ENCODE measurements at regions not wholly inside any gene's neighbourhood (a gene's known extent, or its start where the extent isn't known, plus 50 kb on each side); places are given as distances from the start of the nearest gene placed in this dataset.

GRCh38 chr5:6195711-6196358, 182.5 kb downstream of the MED10 start:
- WGBS (ENCODE audit: extremely low coverage, insufficient read length, low lambda C conversion rate) = no CpG with 5 or more reads among the region's 9 CpGs
- Histone ChIP-seq H4K8ac (replicated peaks; ENCODE audit: insufficient read length, low read depth, low read length) (no peak overlapping the region), H3K56ac (ENCODE audit: insufficient read length, low read depth, low read length) (no peak overlapping the region), H2AFZ (ENCODE audit: low read length) (no peak overlapping the region), H3K23ac (ENCODE audit: insufficient read length, low read depth, low read length) (no peak overlapping the region), H2BK5ac (ENCODE audit: insufficient read length, low read length) (no peak overlapping the region), H4K5ac (ENCODE audit: insufficient read length, low read depth, low read length) (no peak overlapping the region), H2BK12ac (ENCODE audit: insufficient read length, low read depth, low read length) (no peak overlapping the region), H2AK5ac (ENCODE audit: insufficient read length, low read length) (no peak overlapping the region), H3T11ph (ENCODE audit: low read length) (no peak overlapping the region), H2BK120ac (ENCODE audit: low read depth, low read length, poor library complexity, severe bottlenecking) (no peak overlapping the region), H2BK20ac (ENCODE audit: low read depth, low read length, poor library complexity, severe bottlenecking) (no peak overlapping the region), H3K4ac (ENCODE audit: low read depth, low read length) (no peak overlapping the region), H3K4me2 (ENCODE audit: insufficient read depth, insufficient read length, low read length) (no peak overlapping the region), H3K9me3 (ENCODE audit: control insufficient read depth, low read depth, low read length) (no peaks in the 10 kb centered on the region), H4K91ac (ENCODE audit: insufficient read length, low read depth, low read length) (no peak overlapping the region), H3K79me2 (ENCODE audit: insufficient read depth, low read length) (no peaks in the 10 kb centered on the region), H3K23me2 (ENCODE audit: insufficient read length, low read depth, low read length, poor library complexity, severe bottlenecking) (no peaks in the 10 kb centered on the region), H3K4me1 (ENCODE audit: insufficient read depth, low read length) (no peaks in the 10 kb centered on the region), H3K27ac (ENCODE audit: insufficient read length, low read depth, low read length) (no peak overlapping the region), H3K27me3 (ENCODE audit: insufficient read depth, low read length) (no peaks in the 10 kb centered on the region), H3K14ac (ENCODE audit: insufficient read depth, low read length) (no peak overlapping the region; the same call in 1 of the 2 replicates), H2BK15ac (ENCODE audit: low read depth, low read length) (no peak overlapping the region), H3K79me1 (ENCODE audit: insufficient read depth, low read depth, low read length, poor library complexity, severe bottlenecking) (no peaks in the 10 kb centered on the region), H3K9ac (ENCODE audit: extremely low read depth, insufficient read length, low read length) (no peak overlapping the region), H4K20me1 (ENCODE audit: control insufficient read depth, insufficient read depth, insufficient read length) (no peaks in the 10 kb centered on the region), H3K18ac (ENCODE audit: insufficient read length, low read depth, low read length) (no peak overlapping the region)
- no peak for TF ChIP-seq CTCF (conservative IDR thresholded peaks at IDR 0.05)
- Mint-ChIP-seq H3K4me1 (peaks cover 12 to 18% of the 10 kb centered on the region in 2 experiments), H3K27ac (no peak overlapping the region), H3K9me3 (peaks cover 8 to 12% of the 10 kb centered on the region in 2 experiments; a peak in 4 of 5 replicates), H3K36me3 (ENCODE audit: insufficient read depth in 1 of 3, low read depth in 3 of 3) (peaks cover 0 to 3% (median 0%) of the 10 kb centered on the region in 3 experiments; a peak in 3 of 7 replicates), H3K27me3 (ENCODE audit: low read depth) (no peaks in the 10 kb centered on the region), H3K4me3 (no peak overlapping the region)
- no peak for DNase-seq
